Mesenchymal stem cell (in vitro differentiated cells and primary cell): ENCODE measurements at regions not wholly inside any gene's neighbourhood (a gene's known extent, or its start where the extent isn't known, plus 50 kb on each side); places are given as distances from the start of the nearest gene placed in this dataset.
A peak's percentile ranks its signal among the peaks of the same experiment; 100 is the strongest.

Experiments
- DNase-seq: peaks from one replicate; pipeline ENCODE4 v3.0.0-alpha.2; 2013
- H2AFZ ChIP-seq: one replicate; pipeline ENCODE4 v1.6.1; 2013; ENCODE audit warnings: low read depth, mild to moderate bottlenecking, control low read depth, inconsistent platforms, low read length, moderate library complexity
- H2AK5ac ChIP-seq: 2 replicates; pipeline ENCODE4 v1.6.1; 2013; ENCODE audit warnings: low read length, moderate library complexity, mild to moderate bottlenecking, inconsistent platforms; ENCODE audit not compliant: severe bottlenecking
- H2BK120ac ChIP-seq: one replicate; pipeline ENCODE4 v1.6.1; 2013; ENCODE audit warnings: low read depth, mild to moderate bottlenecking, inconsistent platforms, low read length, moderate library complexity
- H2BK12ac ChIP-seq, 2 experiments: one replicate each; pipeline ENCODE4 v1.6.1; 2013; ENCODE audit warnings: inconsistent platforms in 2 of 2, low read length in 2 of 2, mild to moderate bottlenecking in 2 of 2, moderate library complexity in 2 of 2, control low read depth in 1 of 2
- H2BK15ac ChIP-seq: one replicate; pipeline ENCODE4 v1.6.1; 2013; ENCODE audit warnings: mild to moderate bottlenecking, low read depth, inconsistent platforms; ENCODE audit not compliant: poor library complexity, severe bottlenecking
- H2BK5ac ChIP-seq: 2 replicates; pipeline ENCODE4 v1.6.1; 2013; ENCODE audit warnings: low read depth, mild to moderate bottlenecking, low read length, control low read depth, inconsistent platforms; ENCODE audit not compliant: poor library complexity, severe bottlenecking
- H3K14ac ChIP-seq, 2 experiments: one replicate each; pipeline ENCODE4 v1.6.1; 2013; ENCODE audit warnings: inconsistent platforms in 2 of 2, low read length in 2 of 2, control low read depth in 1 of 2, mild to moderate bottlenecking in 1 of 2, moderate library complexity in 1 of 2
- H3K18ac ChIP-seq, 2 experiments: one replicate each; pipeline ENCODE4 v1.6.1; 2013; ENCODE audit warnings: inconsistent platforms in 2 of 2, low read length in 2 of 2, control low read depth in 1 of 2, low read depth in 1 of 2, mild to moderate bottlenecking in 1 of 2
- H3K23ac ChIP-seq, 2 experiments: one replicate each; pipeline ENCODE4 v1.6.1; 2013; ENCODE audit warnings: inconsistent platforms in 2 of 2, low read length in 2 of 2, mild to moderate bottlenecking in 2 of 2, moderate library complexity in 2 of 2, control low read depth in 1 of 2
- H3K27ac ChIP-seq: 2 replicates; pipeline ENCODE4 v1.5.1; 2013; ENCODE audit warnings: mild to moderate bottlenecking, moderate library complexity, low read length, control low read depth, inconsistent platforms; ENCODE audit not compliant: poor library complexity, severe bottlenecking
- H3K27me3 ChIP-seq, 2 experiments: 2 replicates each; pipeline versions ENCODE4 v1.6.1 to v1.7.0; 2013; ENCODE audit warnings: low read length in 2 of 2, mild to moderate bottlenecking in 2 of 2, moderate library complexity in 2 of 2, control low read depth in 1 of 2, inconsistent platforms in 1 of 2; ENCODE audit not compliant: control insufficient read depth in 1 of 2, insufficient read depth in 1 of 2
- H3K36me3 ChIP-seq, 2 experiments: 2 replicates each; pipeline versions ENCODE4 v1.6.1 to v1.7.0; 2013; ENCODE audit warnings: low read length in 2 of 2, control low read depth in 1 of 2, inconsistent platforms in 1 of 2, low read depth in 1 of 2, mild to moderate bottlenecking in 1 of 2; ENCODE audit not compliant: insufficient read depth in 2 of 2, control insufficient read depth in 1 of 2
- H3K4ac ChIP-seq, 2 experiments: one replicate each; pipeline ENCODE4 v1.6.1; 2013; ENCODE audit warnings: inconsistent platforms in 2 of 2, low read length in 2 of 2, mild to moderate bottlenecking in 2 of 2, moderate library complexity in 2 of 2, control low read depth in 1 of 2, low read depth in 1 of 2
- H3K4me1 ChIP-seq: 2 replicates; pipeline ENCODE4 v1.6.1; 2013; ENCODE audit warnings: low read depth, low read length, control low read depth; ENCODE audit not compliant: control insufficient read depth, insufficient read depth
- H3K4me2 ChIP-seq: 2 replicates; pipeline ENCODE4 v1.6.1; 2013; ENCODE audit warnings: low read length, mild to moderate bottlenecking, inconsistent platforms; ENCODE audit not compliant: poor library complexity, severe bottlenecking
- H3K4me3 ChIP-seq, 2 experiments: 2 replicates each; pipeline versions ENCODE4 v1.5.1 to v1.7.0; 2013; ENCODE audit warnings: low read length in 2 of 2, mild to moderate bottlenecking in 2 of 2, control low read depth in 1 of 2, low read depth in 1 of 2; ENCODE audit not compliant: insufficient read depth in 1 of 2
- H3K79me1 ChIP-seq: replicated peaks from 2 replicates; pipeline ENCODE4 v1.6.1; 2013; ENCODE audit warnings: mild to moderate bottlenecking, control low read depth, low read length, inconsistent platforms; ENCODE audit not compliant: poor library complexity, severe bottlenecking
- H3K9ac ChIP-seq: 2 replicates; pipeline ENCODE4 v1.7.0; 2013; ENCODE audit warnings: mild to moderate bottlenecking, low read length, moderate library complexity
- H3K9me3 ChIP-seq: 2 replicates; pipeline ENCODE4 v1.7.0; 2013; ENCODE audit warnings: mild to moderate bottlenecking, low read length; ENCODE audit not compliant: control insufficient read depth
- H4K8ac ChIP-seq: one replicate; pipeline ENCODE4 v1.6.1; 2013; ENCODE audit warnings: inconsistent platforms, mild to moderate bottlenecking, low read length, moderate library complexity
- H4K91ac ChIP-seq: one replicate; pipeline ENCODE4 v1.6.1; 2013; ENCODE audit warnings: mild to moderate bottlenecking, low read length, inconsistent platforms
- WGBS: methylation state at CpG from one replicate; pipeline ENCODE4 v1.1.7; 2013; ENCODE audit warnings: mixed read lengths; 5-methylcytosine and 5-hydroxymethylcytosine counted together

DNA sequence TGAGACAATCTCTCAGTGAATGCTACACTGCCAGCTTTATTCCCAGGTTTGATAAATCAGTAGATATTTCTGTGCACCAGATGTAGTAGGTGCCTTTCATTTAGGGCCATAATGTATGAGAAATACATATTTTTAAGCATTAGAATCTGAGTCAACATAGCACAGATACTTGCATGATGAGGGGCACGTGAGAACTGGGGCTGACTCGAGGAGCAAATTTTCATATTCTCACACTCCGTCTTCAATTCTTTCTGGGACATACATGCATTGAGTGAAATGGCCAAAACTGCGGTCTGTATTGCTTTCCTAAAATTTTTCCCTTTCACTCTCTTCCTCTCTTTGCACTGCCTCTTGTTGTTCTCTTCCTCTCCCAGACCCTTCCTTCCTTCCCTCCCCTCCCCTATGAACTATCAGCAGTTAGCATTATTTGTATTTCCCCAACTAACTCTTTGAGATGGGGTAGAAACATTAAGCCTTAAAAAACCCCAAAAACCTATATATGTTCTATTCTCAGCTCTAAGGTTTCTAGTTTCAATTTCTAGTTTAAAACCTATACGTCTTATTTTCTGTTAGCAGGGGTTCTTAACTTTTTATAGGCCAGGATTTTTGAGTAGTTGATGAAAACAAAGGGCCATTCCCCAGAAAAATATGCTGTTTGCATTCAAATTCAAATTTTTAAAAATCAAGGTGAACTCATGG lies 289.1 kb downstream of the PTBP2 start:
- H3K23ac ChIP-seq, result no peak overlapping the region
- no peaks in the 10 kb centered on the region for H3K9me3 ChIP-seq
- H4K8ac ChIP-seq, result no peak overlapping the region
- no peak overlapping the region for H3K9ac ChIP-seq
- no peak overlapping the region for H3K4ac ChIP-seq
- H3K18ac ChIP-seq, result no peak overlapping the region
- H3K27me3 ChIP-seq, result no peaks in the 10 kb centered on the region
- H3K36me3 ChIP-seq, result no peaks in the 10 kb centered on the region
- H3K4me1 ChIP-seq, result peaks cover 2% of the 10 kb centered on the region
- no peak overlapping the region for H2BK5ac ChIP-seq
- no peak overlapping the region for H2BK15ac ChIP-seq
- no peak overlapping the region for H3K14ac ChIP-seq
- no peak overlapping the region for H3K4me3 ChIP-seq
- no peak overlapping the region for H3K27ac ChIP-seq
- no peak overlapping the region for H4K91ac ChIP-seq
- H2BK120ac ChIP-seq, result no peak overlapping the region
- no peak overlapping the region for H2AFZ ChIP-seq
- DNase-seq, result no peak
- H3K79me1 ChIP-seq, result no peaks in the 10 kb centered on the region
- WGBS, result 95% methylated on average over 4 of the region's 5 CpGs
- H2BK12ac ChIP-seq, result no peak overlapping the region
- H3K4me2 ChIP-seq, result no peak overlapping the region
- H2AK5ac ChIP-seq, result no peak overlapping the region

DNA sequence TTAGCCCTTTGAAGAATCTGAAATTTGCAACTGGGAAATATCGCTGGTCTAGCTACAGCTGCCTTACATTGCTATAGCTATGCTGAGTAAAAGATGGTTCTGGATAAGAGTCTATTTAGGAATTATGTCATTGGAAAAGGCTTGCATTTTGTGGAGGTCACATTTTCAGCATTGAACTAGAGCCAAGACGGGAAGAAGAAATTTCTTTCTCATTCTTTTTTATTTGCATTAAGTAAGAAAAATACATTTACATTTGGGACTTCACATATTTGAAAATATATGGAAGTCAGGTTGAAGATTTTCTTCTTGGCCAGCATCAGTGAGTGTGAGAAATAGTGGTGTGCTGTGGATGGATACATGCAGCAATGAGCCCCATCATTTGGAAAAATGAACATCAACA lies 291.6 kb downstream of the PTBP2 start:
- H3K9me3 ChIP-seq, result no peaks in the 10 kb centered on the region
- no peak overlapping the region for H3K4ac ChIP-seq
- no peak overlapping the region for H3K9ac ChIP-seq
- H3K4me3 ChIP-seq, result no peak overlapping the region
- H3K36me3 ChIP-seq, result no peaks in the 10 kb centered on the region
- 98% methylated on average over 1 of the region's 2 CpGs for WGBS
- H3K4me1 ChIP-seq, result no peaks in the 10 kb centered on the region
- H2BK15ac ChIP-seq, result no peak overlapping the region
- no peak overlapping the region for H3K4me2 ChIP-seq
- H2BK120ac ChIP-seq, result no peak overlapping the region
- H4K91ac ChIP-seq, result no peak overlapping the region
- H2AFZ ChIP-seq, result no peak overlapping the region
- no peak for DNase-seq
- no peak overlapping the region for H3K27ac ChIP-seq
- H3K27me3 ChIP-seq, result no peaks in the 10 kb centered on the region
- no peak overlapping the region for H2AK5ac ChIP-seq
- no peak overlapping the region for H4K8ac ChIP-seq
- H2BK12ac ChIP-seq, result no peak overlapping the region
- H2BK5ac ChIP-seq, result no peak overlapping the region
- no peak overlapping the region for H3K14ac ChIP-seq
- H3K23ac ChIP-seq, result no peak overlapping the region
- no peaks in the 10 kb centered on the region for H3K79me1 ChIP-seq
- H3K18ac ChIP-seq, result no peak overlapping the region

DNA sequence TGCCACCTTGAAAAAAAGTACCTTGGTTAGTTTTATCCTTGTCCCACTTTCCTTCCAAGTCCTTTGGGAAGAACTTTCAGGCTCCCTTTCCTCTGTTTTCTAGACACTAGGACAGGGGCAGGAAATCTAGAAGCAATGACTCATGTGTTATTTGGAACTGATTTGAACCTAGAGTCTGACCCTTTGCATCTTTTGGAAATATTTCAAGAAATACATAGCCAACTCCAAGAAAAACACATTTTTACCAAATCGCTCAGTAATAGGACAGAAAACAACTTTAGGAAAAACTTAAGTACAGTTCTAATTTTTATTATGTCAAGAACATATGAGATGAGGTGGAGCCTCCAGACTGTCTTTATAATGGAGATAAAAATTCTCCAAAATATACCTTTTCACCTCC lies 292.4 kb downstream of the PTBP2 start:
- Histone ChIP-seq H2BK15ac (no peak overlapping the region), H3K79me1 (no peaks in the 10 kb centered on the region), H3K9me3 (no peaks in the 10 kb centered on the region), H3K27me3 (no peaks in the 10 kb centered on the region), H3K23ac (no peak overlapping the region), H3K27ac (no peak overlapping the region), H3K14ac (no peak overlapping the region), H3K36me3 (no peaks in the 10 kb centered on the region), H3K4me2 (no peak overlapping the region), H4K91ac (no peak overlapping the region), H2AK5ac (no peak overlapping the region), H2BK120ac (no peak overlapping the region), H3K4me1 (no peaks in the 10 kb centered on the region), H3K4ac (no peak overlapping the region), H2BK5ac (no peak overlapping the region), H3K4me3 (no peak overlapping the region), H3K18ac (no peak overlapping the region), H3K9ac (no peak overlapping the region), H4K8ac (no peak overlapping the region), H2AFZ (no peak overlapping the region), H2BK12ac (no peak overlapping the region)
- no CpG with 5 or more reads among the region's 1 CpG for WGBS
- DNase-seq, result peak; percentile 18

DNA sequence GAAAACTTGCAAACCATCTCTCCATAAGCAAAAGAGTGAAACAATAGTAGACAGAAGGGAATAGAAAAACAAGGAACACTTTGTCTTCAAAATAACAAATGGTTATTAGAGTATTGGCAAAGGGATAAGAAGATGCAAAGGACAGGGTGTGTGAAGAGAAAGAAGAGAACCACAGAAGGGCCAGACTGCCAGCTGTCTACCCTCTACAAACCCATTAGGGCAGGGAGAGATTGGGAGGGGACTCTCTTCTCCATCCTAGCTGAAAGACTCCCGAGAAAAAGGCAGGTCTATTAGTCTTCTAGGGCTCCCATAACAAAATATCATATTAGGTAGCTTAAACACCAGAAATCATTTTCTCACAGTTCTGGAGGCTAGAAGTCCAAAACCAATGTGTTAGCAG lies 292.8 kb downstream of the PTBP2 start:
- Histone ChIP-seq H3K36me3 (no peaks in the 10 kb centered on the region), H3K9me3 (no peaks in the 10 kb centered on the region), H2BK15ac (no peak overlapping the region), H2AFZ (no peak overlapping the region), H3K4me2 (no peak overlapping the region), H3K9ac (no peak overlapping the region), H4K91ac (no peak overlapping the region), H3K4me1 (no peaks in the 10 kb centered on the region), H3K27ac (no peak overlapping the region), H2AK5ac (no peak overlapping the region), H4K8ac (no peak overlapping the region), H3K14ac (no peak overlapping the region), H2BK120ac (no peak overlapping the region), H3K79me1 (no peaks in the 10 kb centered on the region), H2BK12ac (no peak overlapping the region), H2BK5ac (no peak overlapping the region), H3K23ac (no peak overlapping the region), H3K27me3 (no peaks in the 10 kb centered on the region), H3K18ac (no peak overlapping the region), H3K4me3 (no peak overlapping the region), H3K4ac (no peak overlapping the region)
- 86% methylated on average over 1 of the region's 1 CpG for WGBS
- DNase-seq, result no peak
